GM12891 (cell line): ENCODE measurements at regions not wholly inside any gene's neighbourhood (a gene's known extent, or its start where the extent isn't known, plus 50 kb on each side); places are given as distances from the start of the nearest gene placed in this dataset.
A peak's percentile ranks its signal among the peaks of the same experiment; 100 is the strongest.
"Not testable (repeated sequence)": the region's sequence is repeated elsewhere in the genome, so short reads cannot be mapped to it uniquely, and the experiment has no call there.

Experiments
- DNase-seq: peaks from one replicate; pipeline ENCODE4 v3.0.0; 2011; ENCODE audit warnings: low spot score; ENCODE audit not compliant: insufficient read length
- FAIRE-seq: peaks from 2 replicates; lab custom pipeline; 2011; peaks lifted over from hg19 to GRCh38; lab: Jason Lieb, UNC
- PAX5 ChIP-seq: IDR thresholded peaks from 2 replicates; pipeline ENCODE4 v1.6.1; 2011; ENCODE audit warnings: low read length, moderate library complexity, mild to moderate bottlenecking; ENCODE audit not compliant: insufficient read depth, severe bottlenecking
- POLR2A ChIP-seq: IDR thresholded peaks from 2 replicates; pipeline ENCODE4 v1.6.1; 2011; ENCODE audit warnings: low read depth, low read length, control low read depth
- POLR2AphosphoS5 ChIP-seq: IDR thresholded peaks from 2 replicates; pipeline ENCODE4 v1.6.1; 2011; ENCODE audit warnings: low read depth, low read length, control low read depth
- POU2F2 ChIP-seq: IDR thresholded peaks from 2 replicates; pipeline ENCODE4 v1.6.1; 2011; ENCODE audit warnings: low read depth, mild to moderate bottlenecking, control low read depth, low read length, moderate library complexity
- SPI1 ChIP-seq: IDR thresholded peaks from 2 replicates; pipeline ENCODE4 v1.6.1; 2011; ENCODE audit warnings: low read depth, low read length, control low read depth
- TAF1 ChIP-seq: IDR thresholded peaks from 2 replicates; pipeline ENCODE4 v1.6.1; 2011; ENCODE audit warnings: low read depth, low read length, control low read depth

GRCh38 chr17:33712120-33712519 lies 419.0 kb upstream of the ASIC2 start:
- no peak for TF ChIP-seq POLR2AphosphoS5
- no peak for TF ChIP-seq SPI1
- no peak for TF ChIP-seq TAF1
- DNase-seq (no peak), FAIRE-seq (no peak)

DNA sequence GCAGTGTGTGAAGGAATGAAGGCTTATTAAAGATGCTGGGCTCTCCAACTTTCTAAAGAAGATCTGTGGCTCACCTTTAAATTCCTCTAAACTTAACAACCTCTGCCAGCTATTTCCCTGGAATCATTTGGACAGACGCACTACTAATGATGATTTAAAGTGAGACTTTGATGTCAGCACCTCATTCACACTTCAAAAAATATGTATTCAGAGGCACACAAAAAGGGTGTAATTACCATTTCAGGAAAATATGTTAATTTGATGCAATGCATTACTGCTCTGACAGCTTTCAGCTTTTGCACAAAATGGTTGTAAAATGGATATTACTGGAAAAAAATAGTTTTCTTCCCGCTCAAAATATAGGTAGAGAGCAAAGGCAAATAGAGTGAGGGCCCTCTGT lies 423.9 kb upstream of the ASIC2 start:
- TF ChIP-seq SPI1 (no peak), POLR2AphosphoS5 (no peak)
- no peak for DNase-seq
- FAIRE-seq, result no peak

- not testable (repeated sequence) for FAIRE-seq, DNase-seq
Measured at GRCh38 chr17:33723736-33724135, 430.6 kb upstream of the ASIC2 start.

- FAIRE-seq (no peak), DNase-seq (no peak)
- TF ChIP-seq POU2F2 (no peak), PAX5 (no peak), POLR2A (no peak), TAF1 (no peak), SPI1 (no peak), POLR2AphosphoS5 (no peak)
Measured at GRCh38 chr17:33725675-33726271, 432.7 kb upstream of the ASIC2 start.

DNA sequence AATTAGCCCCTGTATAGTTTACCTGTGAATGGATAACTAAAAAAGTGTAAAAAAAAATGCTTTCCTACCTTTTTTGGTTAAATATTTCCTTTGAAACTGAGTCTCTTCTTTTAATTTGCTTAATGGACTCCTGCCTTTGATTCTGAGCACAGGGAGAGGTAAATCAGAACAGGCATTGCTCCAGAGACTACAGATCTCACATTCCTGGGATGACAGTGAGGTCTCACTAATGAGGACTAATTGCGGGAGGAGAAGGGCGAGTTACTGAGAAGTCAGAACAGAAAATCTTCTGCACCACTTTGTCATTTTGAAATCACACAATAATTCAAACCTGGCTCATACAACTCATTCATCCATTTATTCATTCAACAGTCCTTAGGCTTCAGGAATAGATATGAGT lies 437.0 kb upstream of the ASIC2 start:
- FAIRE-seq, result no peak
- no peak for DNase-seq
- TF ChIP-seq POLR2AphosphoS5, result no peak
- TF ChIP-seq POU2F2, result no peak
- no peak for TF ChIP-seq POLR2A
- no peak for TF ChIP-seq PAX5
- no peak for TF ChIP-seq TAF1
- no peak for TF ChIP-seq SPI1

GRCh38 chr17:33732116-33732515 lies 439.0 kb upstream of the ASIC2 start:
- FAIRE-seq, result no peak
- DNase-seq, result no peak
- TF ChIP-seq POU2F2, result no peak
- TF ChIP-seq TAF1, result no peak

DNA sequence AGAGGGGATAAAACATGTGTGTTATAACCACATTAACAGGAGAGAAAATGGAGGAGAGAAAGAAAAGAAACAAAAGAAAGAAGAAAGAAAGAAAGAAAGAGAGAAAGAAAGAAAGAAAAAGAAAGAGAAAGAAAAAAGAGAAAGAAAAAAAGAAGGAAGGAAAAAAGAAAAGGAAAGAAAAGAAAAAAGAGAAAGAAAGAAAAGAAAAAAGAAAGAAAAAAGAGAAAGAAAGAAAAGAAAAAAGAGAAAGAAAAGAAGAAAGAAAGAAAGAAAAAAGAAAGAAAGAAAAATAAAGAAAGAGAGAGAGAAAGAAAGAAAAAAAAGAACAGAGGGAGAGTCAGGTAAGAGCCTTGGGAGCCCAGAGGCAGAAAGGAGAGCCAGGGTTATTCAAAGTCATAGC lies 446.6 kb upstream of the ASIC2 start:
- FAIRE-seq (no peak), DNase-seq (no peak)
- TF ChIP-seq SPI1 (no peak), POLR2A (no peak), TAF1 (no peak), POLR2AphosphoS5 (no peak), PAX5 (no peak), POU2F2 (no peak)

GRCh38 chr17:33745047-33745760 lies 452.1 kb upstream of the ASIC2 start:
- FAIRE-seq (no peak), DNase-seq (no peak)
- TF ChIP-seq POLR2AphosphoS5 (no peak), SPI1 (no peak), POLR2A (no peak), POU2F2 (no peak), PAX5 (no peak), TAF1 (no peak)

GRCh38 chr17:33749171-33749570 lies 456.1 kb upstream of the ASIC2 start:
- DNase-seq (no peak), FAIRE-seq (no peak)
- no peak for TF ChIP-seq TAF1
- no peak for TF ChIP-seq PAX5
- no peak for TF ChIP-seq POU2F2
- TF ChIP-seq SPI1, result no peak
- no peak for TF ChIP-seq POLR2AphosphoS5
- TF ChIP-seq POLR2A, result no peak

DNA sequence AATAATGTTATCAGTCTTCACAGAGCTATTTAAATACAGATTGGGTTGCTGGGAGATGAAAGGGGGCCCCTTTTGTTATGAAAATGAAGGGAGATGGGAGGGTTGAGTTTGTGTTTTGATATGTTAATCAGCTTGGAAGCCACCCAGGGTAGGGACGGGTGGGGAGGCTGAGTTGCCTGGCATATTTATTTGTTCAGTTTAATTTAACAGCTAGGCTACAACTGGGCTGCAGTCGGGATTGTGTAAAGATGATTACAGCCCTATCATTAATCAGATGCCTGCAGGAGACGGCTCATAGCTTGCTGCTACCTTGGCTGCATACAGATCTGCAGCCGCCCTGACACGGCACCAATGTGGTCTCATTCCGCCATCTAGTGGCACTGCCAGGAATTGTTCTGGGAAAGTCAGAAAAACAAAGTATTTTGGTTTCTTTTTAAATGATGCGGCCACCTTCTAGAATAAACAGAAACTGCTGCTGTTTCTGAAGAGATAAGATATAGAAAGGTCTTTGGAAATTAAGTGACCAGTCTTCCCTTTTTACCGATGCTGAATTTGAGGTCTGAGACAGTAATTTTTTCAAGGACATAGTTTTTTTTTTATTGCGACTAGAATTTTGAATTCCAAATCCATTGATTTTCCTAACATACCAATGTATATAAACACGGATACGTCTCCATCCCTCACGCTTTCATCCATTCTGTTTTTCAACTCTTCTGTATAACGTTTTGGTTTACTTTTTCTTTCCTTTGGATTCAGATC lies 458.0 kb upstream of the ASIC2 start:
- FAIRE-seq (peak; percentile 88), DNase-seq (peak; percentile 15)
- TF ChIP-seq POU2F2 (no peak), POLR2AphosphoS5 (no peak), TAF1 (no peak), PAX5 (no peak), POLR2A (no peak), SPI1 (no peak)

DNA sequence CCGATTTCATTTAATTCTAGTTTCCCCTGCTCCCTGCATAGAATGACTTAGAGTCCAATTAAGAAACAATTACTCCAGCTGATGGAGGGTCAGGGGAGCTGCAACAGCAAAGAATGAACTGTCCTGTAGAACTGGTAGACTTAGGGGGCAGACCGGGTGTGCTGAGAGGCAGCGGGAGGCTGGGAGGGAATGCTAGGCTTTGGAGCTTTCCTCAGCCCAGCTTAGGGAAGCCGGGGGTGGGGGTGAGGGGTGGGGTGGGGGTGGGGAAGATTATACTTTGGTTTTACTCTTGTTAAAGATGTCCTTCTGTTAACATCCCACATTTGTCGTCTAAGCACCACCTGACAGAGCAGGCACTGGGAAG lies 458.6 kb upstream of the ASIC2 start:
- DNase-seq, result no peak
- no peak for FAIRE-seq
- TF ChIP-seq POLR2A, result no peak
- no peak for TF ChIP-seq SPI1
- no peak for TF ChIP-seq TAF1
- TF ChIP-seq POLR2AphosphoS5, result no peak
